ENCODE measurements at regions not wholly inside any gene's neighbourhood (a gene's known extent, or its start where the extent isn't known, plus 50 kb on each side); places are given as distances from the start of the nearest gene placed in this dataset.

- TF ChIP-seq, protein P1, sequence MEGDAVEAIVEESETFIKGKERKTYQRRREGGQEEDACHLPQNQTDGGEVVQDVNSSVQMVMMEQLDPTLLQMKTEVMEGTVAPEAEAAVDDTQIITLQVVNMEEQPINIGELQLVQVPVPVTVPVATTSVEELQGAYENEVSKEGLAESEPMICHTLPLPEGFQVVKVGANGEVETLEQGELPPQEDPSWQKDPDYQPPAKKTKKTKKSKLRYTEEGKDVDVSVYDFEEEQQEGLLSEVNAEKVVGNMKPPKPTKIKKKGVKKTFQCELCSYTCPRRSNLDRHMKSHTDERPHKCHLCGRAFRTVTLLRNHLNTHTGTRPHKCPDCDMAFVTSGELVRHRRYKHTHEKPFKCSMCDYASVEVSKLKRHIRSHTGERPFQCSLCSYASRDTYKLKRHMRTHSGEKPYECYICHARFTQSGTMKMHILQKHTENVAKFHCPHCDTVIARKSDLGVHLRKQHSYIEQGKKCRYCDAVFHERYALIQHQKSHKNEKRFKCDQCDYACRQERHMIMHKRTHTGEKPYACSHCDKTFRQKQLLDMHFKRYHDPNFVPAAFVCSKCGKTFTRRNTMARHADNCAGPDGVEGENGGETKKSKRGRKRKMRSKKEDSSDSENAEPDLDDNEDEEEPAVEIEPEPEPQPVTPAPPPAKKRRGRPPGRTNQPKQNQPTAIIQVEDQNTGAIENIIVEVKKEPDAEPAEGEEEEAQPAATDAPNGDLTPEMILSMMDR (IDR thresholded peaks at IDR 0.05; ENCODE audit: insufficient read depth, low read length) = no peak
- no peak for TF ChIP-seq REST (IDR thresholded peaks at IDR 0.05; ENCODE audit: insufficient replicate concordance, low read depth)
Measured at GRCh38 chr21:17915976-17916375, 96.8 kb upstream of the C21orf91 start.

Data from HL-60 (cell line).